NCI-H1092 treated with DMSO at 0.1 percent for 48 hours (cell line): ENCODE measurements at regions not wholly inside any gene's neighbourhood (a gene's known extent, or its start where the extent isn't known, plus 50 kb on each side); places are given as distances from the start of the nearest gene placed in this dataset.
A peak's percentile ranks its signal among the peaks of the same experiment; 100 is the strongest.
"Not testable (repeated sequence)": the region's sequence is repeated elsewhere in the genome, so short reads cannot be mapped to it uniquely, and the experiment has no call there.

Source experiments
- DNase-seq: peaks from one replicate; lab custom pipeline; 2025; lab: John Stamatoyannopoulos, UW

DNA sequence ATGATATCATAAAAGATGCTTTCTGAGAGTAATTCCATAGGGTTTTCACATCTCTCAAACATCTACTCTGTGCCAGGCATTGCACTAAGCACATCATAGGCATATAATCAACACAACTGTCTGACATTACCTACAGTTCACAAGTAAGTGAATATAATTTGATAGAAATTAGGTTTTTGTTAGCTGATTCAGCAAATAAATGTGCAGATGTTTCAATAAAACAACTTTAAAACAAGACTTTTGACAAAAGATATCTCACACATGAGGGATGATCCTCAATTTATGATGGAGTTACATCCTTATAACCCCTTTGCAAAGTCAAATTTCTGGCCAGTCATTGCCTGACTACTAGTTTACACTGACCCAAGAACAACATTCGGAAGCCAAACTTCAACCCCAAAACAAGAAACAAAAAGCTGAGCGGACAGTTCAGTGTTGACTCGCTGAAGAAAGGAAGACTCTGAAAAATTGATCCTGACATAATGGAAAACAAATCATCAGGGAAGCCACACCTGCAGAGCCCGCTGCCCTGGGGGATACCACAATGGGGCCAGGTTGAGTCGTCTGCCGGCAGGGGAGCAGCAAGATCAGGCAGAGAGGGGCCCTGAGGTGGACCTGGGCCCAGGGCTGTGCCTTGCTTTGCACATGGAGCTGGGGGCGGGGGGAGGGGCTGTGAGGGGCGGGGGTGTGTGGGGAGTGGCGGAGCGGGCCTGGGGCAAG, 739.2 kb upstream of the GJE1 start:
- DNase-seq: no peak

DNA sequence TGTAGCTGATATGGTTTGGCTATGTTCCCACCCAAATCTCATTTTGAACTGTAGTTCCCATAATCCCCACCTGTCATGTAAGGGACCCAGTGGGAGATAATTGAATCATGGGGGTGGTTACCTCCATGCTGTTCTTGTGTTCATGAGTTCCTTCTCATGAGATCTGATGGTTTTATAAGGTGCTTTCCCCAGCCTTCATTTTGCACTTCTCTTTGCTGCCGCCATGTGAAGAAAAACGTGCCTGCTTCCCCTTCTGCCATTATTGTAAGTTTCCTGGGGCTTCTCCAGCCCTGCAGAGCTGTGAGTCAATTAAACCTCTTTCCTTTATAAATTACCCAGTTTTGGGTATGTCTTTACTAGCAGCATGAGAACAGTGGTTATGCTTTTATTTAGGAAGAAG, 741.6 kb upstream of the GJE1 start:
- not testable (repeated sequence) for DNase-seq

DNA sequence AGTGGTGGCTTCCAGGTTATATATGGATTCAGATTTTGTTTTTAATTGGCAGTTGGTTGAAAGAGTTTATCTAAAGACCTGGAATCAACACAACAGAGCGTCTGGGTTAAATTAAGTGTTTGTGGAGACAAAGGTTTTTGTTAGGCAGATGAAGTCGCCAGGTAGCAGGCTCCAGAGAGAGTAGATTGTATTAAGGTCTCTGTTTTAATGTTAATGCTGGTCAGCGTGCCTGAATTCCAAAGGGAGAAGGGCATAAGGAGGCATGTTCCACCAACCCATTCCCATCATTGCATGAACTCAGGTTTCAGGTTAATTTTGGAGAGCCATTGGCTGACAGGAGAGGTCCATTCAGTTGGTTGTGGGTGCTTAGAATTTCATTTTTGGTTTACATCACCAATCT, 744.1 kb upstream of the GJE1 start:
- DNase-seq: no peak

DNA sequence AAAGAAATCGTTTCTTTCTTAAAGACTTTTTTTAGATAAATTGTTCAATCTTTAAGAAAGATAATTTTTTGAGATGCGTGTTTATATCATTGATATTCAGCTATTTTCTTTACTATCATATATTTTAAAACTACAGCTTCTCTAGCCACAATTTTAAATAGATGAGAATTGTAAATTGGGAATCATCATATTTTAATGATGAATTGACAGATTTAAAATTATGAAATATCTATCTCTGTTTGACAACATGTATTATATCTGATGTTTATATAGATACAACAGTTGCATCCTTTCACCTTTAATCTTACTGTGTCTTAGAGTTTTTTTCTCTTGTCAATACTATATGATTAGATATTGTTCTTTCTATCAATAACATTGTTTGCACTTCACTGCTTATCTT, 762.3 kb upstream of the GJE1 start:
- DNase-seq: no peak

DNA sequence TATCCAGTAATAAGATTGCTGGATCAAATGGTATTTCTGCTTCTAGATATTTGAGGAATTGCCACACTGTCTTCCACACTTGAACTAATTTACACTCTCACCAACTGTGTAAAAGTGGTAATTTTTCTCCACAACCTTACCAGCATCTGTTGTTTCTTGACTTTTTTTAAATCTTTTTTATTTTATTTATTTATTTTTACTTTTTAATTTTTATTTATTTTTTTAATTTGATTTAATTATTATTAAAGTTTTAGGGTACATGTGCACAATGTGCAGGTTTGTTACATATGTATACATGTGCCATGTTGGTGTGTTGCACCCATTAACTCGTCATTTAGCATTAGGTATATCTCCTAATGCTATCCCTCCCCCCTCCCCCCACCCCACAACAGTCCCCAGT, 765.9 kb upstream of the GJE1 start:
- not testable (repeated sequence) for DNase-seq

DNA sequence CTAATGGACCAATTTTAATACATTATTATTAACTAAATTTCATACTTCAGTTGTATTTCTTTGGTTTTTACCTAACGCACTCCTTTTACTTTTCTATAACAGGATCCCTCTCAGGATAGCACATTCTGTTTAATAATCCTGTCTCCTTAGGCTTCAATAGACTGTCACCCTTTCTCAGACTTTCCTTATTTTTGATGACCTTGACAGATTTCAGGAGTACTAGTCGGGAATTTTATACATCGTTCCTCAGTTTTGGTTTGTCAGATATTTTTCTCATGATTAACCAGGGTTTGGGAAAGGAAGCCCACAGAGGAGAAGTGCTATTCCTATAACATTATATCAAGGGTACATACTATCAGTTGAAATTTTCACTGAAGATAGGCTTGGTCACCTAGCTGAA, 768.0 kb upstream of the GJE1 start:
- DNase-seq: no peak

DNA sequence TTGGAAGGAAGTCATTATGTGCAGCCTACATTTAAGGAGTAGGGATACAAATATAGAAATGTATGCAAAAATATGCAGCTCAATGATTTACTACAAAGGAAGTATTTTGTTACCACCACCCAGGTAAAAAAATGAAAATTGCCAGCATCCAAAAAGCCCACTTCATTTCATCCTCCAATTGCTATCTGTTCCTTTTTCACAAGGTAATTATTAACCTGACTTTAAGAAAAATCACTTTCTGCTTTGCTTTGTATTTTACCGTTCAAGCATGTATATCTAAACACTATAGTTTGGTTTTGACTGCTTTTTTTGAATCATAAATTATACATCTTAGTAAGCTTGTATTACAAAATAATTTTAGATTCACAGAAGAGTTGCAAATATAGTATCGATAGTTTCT, 768.5 kb upstream of the GJE1 start:
- no peak for DNase-seq

DNA sequence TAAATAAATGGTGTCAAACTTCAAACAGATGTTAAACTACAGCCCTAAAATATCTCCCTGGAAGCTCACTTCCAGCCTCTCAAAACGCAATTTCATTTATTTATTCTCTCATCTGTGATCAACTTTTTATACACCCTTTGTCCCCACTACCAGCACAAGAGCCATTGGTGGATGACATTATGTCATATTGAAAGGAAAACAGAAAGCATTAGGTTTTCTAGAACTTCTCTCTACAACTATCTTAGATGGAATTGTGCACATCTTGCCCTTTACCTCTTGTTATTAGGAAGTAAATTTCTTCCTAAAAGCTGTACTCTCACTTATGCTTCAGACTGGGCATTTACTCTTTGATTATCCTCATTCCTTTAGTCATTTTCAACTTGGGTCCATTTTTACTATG, 771.2 kb upstream of the GJE1 start:
- no peak for DNase-seq

DNA sequence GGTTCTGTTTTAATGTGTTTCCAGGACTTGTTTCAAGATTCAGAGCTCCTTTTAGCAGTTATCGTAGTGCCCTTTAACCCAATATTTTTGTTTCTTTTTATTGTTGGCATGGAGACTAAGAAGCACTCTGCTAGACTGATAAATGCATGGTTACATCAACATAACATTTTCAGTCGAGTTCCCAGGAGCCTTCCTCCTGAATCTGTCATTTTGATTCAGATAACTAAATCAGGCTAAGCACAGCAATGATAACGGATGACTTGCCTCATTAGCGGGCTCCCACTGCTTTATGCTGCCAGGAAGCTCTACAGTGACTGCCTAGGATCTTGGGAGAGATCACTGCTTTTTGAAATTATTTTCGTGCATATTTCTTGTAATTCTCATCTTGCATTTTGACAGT, 772.8 kb upstream of the GJE1 start:
- DNase-seq: no peak

DNA sequence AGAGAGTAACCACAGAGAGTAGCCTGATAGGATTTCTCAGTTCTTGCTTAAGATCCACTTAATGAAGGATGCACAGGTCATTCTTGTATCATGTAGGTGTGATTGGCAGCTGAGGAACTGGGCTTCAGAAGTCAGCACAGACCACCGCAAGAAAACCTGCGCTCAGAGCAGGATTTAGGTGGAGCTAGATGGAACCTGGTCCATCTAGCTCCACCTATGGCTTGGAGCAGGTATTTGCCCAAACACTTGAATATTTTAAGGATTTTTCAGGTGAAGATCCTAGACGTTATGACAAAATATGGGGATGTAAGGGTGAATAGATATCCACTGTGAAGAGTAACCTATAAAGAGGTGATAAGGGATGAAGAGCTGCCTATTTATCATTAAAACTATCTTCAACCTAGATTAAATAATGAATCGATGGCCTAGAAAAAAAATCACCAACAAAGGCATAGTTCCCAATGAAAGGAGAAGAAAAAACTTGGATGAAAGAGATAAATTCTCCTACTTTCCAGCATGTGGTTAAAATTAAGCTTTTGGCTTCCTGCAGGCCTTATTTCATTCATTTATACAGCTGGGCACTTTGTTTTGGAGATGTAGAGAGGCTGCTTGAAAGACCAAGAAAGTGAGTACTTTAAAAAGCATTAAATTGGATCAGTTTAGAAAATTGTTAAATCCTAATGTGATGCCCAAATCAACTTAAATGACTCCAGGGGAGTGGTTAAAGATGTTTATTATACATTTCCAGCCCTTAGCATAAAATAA, 778.4 kb upstream of the GJE1 start:
- DNase-seq: no peak

DNA sequence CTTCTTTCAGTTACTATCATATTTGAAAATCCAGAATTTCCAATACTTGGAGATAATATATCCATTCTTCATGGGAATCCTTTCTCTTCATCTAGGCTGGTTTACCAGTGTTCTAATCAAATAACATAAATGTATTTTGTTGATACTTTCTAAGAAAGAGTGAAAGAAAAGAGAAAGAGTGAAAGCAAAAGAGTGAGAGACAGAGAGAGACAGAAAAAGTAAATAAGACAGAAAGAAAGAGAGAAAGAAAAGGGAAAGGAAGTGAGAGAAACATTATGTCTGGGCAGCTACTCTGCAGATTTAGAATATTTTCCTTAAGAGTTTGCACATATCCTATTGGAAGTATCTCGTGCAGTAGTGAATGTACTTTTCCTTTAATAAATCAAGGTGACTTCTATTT, 781.0 kb upstream of the GJE1 start:
- DNase-seq: no peak

DNA sequence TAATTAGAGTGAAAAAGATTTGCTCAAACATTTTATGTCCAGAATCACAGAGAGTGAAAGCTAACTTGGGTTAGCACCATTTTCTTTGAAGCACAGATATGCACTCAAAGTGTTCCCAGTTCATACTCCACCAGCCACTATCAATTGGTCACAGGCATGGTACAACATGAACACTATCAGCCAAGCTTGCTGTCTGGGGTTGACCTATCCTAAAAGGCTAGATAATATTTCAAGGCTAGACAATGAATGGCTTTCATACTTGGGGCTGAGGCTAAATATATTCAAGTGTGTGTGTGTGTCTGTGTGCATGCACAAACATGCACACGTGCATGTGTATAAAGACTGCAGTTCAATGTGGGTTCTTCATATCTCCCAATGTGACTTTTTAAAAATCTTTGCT, 783.0 kb upstream of the GJE1 start:
- no peak for DNase-seq

DNA sequence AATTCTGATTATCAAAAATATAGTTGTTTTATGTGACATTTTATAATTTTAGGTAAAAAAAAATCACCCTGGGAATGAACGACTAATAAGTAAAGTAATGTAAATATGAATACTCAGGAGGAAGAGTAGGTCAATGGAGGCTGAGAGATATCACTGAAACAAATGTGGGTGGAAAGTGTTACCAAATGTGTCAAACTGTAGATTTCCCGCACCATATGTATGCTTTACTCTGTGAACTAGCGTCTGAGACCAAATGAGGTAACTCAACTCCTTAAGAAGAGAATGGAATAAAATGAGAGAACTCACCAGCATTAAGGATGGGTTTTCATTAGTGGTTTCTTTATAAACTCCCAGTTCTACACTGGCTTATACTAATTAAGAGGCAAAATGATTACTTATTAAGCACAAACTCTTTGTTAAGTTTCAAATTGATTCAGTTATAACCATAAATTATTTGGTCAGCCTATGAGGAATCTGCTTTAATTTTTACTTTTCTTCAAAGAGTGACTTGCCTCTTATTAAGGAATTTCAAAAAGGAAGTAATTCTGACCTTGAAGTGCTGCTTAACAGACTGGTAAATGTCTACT, 784.7 kb upstream of the GJE1 start:
- DNase-seq: no peak

DNA sequence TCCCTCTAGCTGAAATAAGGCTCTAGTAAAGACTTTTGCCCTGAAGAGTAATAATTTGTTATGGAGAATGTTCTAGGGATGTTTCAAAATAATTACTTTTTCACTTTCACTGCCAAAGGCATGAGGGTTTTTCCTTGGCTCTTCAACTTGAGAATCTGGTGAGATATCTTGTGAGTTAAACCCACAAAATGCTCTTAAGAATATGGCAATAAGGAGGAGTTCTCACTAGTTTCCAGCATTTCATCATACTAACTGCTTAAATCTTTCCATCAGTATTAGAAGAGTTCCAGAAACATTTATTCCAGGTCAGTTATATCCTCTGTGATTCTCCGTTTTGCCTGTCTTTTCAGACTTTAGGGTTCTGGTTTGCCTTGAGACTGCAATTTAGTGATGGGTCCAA, 785.6 kb upstream of the GJE1 start:
- no peak for DNase-seq

DNA sequence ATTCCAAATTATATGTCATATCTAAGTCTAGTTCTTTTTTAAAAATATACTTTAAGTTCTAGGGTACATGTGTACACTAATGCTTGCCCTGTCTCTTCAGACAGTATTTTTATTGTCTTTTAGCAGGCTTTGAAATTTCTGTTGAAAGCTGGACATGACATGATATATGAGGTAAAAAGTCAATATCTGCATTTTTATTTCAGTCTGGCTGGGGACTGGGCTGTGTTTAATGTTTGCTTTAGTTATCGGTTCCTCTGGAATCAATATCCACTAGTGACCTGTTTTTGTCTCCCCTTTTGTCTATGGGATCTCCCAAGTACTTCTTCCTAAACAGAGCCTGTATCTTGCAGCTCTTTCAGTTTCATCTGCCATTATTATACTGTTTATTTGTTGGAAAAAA, 786.2 kb upstream of the GJE1 start:
- DNase-seq: peak; percentile 14

DNA sequence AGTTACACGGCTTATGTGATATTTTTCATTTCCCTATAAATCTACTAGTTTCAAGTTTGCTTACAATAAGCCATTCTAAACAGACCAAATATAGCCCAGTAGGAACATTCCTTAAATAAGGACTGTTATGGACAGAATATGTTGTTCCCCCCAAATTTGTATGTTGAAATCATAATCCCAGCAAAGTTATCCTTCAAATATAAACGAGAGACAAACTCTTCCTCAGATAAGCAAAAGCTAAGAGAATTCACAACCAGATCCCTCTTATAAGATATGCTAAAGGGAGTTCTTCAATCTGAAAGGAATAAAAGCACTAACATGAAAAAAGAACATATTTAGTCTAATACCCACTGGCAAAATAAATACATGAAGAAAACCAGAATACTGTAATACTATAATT, 795.5 kb upstream of the GJE1 start:
- DNase-seq: no peak

DNA sequence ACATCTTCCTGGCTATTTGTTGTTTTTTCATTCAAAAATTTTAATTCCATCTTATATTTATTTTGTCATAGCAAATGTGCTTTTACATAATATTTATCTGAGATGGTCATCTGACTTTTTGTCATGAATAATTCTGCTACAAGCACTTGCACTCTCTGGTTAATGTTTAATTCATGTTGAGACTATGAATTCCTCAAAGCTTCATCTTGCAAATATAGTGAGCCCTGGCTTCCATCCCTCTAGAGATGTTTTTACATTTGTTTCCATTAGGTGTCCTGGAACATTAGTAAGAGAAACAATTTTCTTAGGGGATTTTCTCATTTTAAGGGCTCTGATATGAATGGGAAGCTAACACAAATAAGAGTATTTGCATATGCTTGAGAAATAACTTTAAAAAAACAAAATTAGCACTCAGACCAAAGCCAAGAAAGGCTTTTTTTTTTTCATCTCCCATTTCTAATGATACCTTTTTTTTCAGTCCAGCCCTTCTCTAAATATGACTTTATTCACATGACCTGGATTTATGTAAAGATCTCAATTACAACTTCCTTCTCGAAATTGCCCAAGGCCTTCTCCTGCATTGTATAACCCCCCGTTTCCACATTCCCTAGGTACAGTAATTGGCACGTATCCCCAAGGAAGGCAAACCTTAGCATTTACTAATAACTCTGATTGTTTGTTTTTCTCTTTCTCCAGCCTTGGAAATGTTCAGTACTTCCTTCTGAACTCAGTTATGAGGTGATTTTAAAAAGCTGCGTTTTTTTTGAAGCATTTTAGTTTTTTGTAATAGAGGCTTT, 797.0 kb upstream of the GJE1 start:
- no peak for DNase-seq

DNA sequence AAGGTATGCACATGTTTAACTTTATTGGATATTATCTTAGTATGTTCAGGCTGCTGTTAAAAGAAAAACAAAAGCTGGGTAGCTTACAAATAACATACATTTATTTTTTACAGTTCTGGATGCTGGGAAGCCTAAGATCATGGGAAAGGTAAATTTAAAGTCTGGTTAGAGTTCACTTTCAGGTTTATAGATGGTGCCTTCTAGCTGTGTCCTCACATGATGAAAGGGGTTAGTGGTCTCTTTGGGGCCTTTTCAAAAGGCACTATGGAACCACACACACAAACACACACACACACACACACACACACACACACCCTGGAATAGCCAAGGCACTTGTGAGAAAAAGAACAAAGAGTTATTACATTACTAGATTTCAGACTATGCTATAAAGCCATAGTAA, 805.8 kb upstream of the GJE1 start:
- DNase-seq: no peak

DNA sequence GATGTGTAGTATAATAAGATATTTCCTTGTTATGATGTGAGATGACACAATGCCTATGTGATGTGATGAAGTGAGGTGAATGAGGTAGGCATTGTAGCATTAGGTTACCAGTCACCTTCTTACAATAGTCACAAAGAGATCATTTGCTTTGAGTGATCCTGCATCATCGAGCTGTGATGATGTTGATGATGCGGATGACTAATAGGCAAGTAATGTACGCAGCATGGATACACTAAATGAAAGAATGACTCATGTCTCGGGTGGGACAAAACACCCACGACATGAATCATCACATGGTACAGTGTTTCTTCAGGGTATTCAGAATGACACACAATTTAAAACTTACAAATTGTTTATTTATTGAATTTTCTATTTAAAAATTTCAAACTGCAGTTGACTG, 806.3 kb upstream of the GJE1 start:
- no peak for DNase-seq

DNA sequence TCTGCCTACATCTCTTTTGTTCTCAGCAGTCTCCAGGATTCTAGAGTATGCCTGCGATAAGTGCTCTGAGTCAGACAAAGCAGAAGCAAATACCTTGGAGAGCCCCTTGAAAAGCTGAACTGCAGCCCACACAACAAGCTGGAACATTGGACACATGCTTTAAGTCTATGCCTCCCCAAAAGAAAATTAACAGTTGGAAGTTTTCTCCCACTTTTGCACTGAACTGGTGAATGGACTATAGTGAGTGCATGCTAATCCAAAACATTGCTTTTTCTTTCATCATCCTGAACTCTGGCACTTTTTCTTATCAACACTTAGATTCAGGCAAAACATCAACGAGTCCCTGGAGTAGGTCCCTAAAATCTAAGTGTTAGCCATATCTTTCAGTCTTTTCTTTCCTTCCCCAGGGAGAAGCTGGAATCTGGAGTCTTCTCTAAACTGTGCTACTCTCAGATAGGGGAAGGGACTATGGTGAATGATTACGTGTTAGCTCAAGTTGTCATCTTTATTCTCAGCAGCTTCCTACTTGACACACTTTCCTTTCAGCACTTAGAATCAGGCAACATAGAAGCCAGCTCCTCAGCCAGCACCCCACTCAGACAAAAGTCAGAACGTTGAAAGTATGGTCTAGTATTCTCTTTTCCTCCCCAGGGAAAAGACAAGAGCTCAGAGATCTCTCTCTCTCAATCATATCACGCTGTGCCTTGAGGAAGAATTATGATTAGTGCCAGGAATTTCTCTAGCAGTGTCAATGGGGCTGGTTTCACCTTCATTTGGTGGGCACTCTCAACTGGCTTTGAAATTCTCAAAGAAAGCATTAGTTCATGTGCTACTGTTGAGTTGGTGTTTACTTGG, 811.0 kb upstream of the GJE1 start:
- no peak for DNase-seq

DNA sequence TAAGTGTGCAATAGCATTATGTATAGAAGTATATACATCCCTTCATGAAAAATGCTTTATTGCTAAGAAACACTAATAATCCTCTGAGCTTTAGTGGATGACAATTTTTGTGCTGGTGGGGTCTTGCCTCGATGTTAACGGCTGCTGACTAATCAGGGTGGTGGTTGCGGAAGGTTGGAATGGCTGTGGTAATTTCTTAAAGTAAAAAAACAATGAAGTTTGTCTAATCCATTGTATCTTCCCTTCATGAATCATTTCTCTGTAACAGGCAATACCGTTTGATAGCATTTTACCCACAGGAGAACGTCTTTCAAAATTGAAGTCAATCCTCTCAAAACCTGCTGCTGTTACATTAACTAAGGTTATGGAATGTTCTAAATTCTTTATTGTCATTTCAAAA, 816.5 kb upstream of the GJE1 start:
- DNase-seq: no peak

DNA sequence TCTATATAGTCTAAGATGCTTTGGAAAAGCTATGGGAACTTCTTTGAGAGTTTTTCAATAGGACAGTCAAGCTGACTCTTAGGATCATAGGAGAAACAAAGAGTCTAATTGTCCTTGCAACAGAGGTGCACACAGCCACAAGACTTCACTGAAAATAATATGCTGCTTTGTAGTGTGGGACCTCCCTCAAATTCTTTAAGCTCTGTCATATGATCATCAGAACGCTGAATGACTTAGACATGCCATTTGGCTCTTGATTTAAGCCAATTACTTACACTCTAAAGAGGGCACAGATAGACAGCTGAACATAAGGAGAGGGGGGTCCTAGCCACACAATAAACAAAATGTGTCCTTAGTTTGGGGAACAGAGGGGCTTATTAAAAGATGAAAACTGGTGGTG, 818.7 kb upstream of the GJE1 start:
- DNase-seq: no peak
